ENCODE measurements at regions not wholly inside any gene's neighbourhood (a gene's known extent, or its start where the extent isn't known, plus 50 kb on each side); places are given as distances from the start of the nearest gene placed in this dataset.
"Not testable (repeated sequence)": the region's sequence is repeated elsewhere in the genome, so short reads cannot be mapped to it uniquely, and the experiment has no call there.

DNA sequence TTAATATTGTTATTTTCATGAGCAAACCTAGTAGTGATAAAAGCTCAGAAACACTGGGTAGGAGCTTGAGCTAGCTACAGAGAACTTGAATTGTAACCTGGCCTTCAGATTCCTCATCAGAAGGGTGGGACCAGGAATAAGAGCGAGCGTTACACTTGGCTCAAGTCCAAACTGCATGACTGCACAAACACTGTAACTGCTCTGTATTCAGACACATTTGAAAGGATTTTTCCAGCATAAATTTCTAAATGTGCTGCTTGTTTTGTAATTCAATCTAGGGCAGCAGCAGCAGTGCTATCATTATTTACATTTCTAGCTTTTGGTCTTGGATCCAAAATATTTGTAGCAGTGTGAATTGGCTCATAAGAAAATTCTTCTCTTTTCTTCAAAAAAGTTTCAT is 133.0 kb upstream of the TMLHE start:
- no peaks in the 10 kb centered on the region for H3K9me3 ChIP-seq
- H3K27ac ChIP-seq: no peak overlapping the region
- peak overlapping the region; percentile 9 for H3K4me3 ChIP-seq
- H3K27me3 ChIP-seq (ENCODE audit: insufficient read depth in 3 of 3, low read length in 2 of 3): no peaks in the 10 kb centered on the region
- DNase-seq (no peak), ATAC-seq (peak in 2 of 4 donors; percentile 56 to 61)
- no peaks in the 10 kb centered on the region for H3K36me3 ChIP-seq (ENCODE audit: insufficient read depth in 1 of 2, low read depth in 1 of 2)
- H3K4me1 ChIP-seq: peaks cover 10% of the 10 kb centered on the region
- WGBS, 3 donors: 20 to 26% (median 21%) methylated on average over 2 of the region's 2 CpGs
- intact Hi-C loops (cut with DNase I): no loop called here
- TF ChIP-seq, protein P1, sequence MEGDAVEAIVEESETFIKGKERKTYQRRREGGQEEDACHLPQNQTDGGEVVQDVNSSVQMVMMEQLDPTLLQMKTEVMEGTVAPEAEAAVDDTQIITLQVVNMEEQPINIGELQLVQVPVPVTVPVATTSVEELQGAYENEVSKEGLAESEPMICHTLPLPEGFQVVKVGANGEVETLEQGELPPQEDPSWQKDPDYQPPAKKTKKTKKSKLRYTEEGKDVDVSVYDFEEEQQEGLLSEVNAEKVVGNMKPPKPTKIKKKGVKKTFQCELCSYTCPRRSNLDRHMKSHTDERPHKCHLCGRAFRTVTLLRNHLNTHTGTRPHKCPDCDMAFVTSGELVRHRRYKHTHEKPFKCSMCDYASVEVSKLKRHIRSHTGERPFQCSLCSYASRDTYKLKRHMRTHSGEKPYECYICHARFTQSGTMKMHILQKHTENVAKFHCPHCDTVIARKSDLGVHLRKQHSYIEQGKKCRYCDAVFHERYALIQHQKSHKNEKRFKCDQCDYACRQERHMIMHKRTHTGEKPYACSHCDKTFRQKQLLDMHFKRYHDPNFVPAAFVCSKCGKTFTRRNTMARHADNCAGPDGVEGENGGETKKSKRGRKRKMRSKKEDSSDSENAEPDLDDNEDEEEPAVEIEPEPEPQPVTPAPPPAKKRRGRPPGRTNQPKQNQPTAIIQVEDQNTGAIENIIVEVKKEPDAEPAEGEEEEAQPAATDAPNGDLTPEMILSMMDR (IDR thresholded peaks at IDR 0.05): no peak

DNA sequence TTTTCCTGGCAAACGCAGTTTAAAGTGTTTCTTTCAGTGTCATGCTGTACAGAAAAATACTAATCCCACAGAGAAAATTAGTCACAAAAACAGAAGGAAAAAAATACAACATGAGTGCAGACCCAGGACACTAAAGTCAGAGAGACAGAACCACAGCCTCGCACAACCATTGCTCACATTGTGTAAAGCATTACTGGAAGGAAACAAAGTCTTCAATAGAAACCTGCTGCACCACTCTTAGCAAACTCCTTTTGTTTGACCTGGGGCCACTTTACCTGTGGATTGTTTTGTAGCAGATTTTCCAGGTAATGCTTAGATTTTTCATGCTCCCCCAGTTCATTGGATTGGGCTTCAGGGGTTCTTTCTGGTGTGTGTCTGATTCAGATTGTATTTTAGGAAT is 131.8 kb upstream of the TMLHE start:
- Histone ChIP-seq H3K27ac (no peak overlapping the region), H3K4me3 (no peak overlapping the region)
- 27 to 34% (median 27%) methylated on average over 2 of the region's 2 CpGs for WGBS, 3 donors

DNA sequence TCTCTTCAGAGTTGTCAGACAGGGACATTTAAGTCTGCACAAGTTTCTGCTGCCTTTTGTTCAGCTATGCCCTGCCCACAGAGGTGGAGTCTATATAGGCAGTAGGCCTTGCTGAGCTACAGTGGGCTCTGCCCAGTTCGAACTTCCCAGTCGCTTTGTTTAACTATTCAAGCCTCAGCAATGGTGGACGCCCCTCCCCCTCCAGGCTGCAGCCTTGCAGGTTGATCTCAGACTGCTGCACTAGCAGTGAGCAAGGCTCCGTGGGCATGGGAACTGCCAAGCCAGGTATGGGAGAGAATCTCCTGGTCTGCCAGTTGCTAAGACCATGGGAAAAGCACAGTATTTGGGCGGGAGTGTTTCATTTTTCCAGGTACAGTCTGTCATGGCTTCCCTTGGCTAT is 115.6 kb upstream of the TMLHE start:
- H3K36me3 ChIP-seq (ENCODE audit: insufficient read depth in 1 of 2, low read depth in 1 of 2); H3K27me3 ChIP-seq (ENCODE audit: insufficient read depth in 3 of 3, low read length in 2 of 3); H3K27ac ChIP-seq; DNase-seq; intact Hi-C loops (cut with DNase I); H3K9me3 ChIP-seq; H3K4me3 ChIP-seq; ATAC-seq; H3K4me1 ChIP-seq: not testable (repeated sequence)
- 71 to 79% (median 72%) methylated on average over 5 of the region's 5 CpGs for WGBS, 3 donors

More for the DNA sequence above, 131.8 kb upstream of the TMLHE start:
- DNase-seq: no peak
- TF ChIP-seq, protein P1 (IDR thresholded peaks at IDR 0.05): no peak
- no peak for ATAC-seq
- no peaks in the 10 kb centered on the region for H3K27me3 ChIP-seq (ENCODE audit: insufficient read depth in 3 of 3, low read length in 2 of 3)
- intact Hi-C loops (cut with DNase I): no loop called here
- H3K36me3 ChIP-seq (ENCODE audit: insufficient read depth in 1 of 2, low read depth in 1 of 2): peaks cover 0 to 3% of the 10 kb centered on the region in 2 donors
- peaks cover 10% of the 10 kb centered on the region for H3K4me1 ChIP-seq
- H3K9me3 ChIP-seq: no peaks in the 10 kb centered on the region

DNA sequence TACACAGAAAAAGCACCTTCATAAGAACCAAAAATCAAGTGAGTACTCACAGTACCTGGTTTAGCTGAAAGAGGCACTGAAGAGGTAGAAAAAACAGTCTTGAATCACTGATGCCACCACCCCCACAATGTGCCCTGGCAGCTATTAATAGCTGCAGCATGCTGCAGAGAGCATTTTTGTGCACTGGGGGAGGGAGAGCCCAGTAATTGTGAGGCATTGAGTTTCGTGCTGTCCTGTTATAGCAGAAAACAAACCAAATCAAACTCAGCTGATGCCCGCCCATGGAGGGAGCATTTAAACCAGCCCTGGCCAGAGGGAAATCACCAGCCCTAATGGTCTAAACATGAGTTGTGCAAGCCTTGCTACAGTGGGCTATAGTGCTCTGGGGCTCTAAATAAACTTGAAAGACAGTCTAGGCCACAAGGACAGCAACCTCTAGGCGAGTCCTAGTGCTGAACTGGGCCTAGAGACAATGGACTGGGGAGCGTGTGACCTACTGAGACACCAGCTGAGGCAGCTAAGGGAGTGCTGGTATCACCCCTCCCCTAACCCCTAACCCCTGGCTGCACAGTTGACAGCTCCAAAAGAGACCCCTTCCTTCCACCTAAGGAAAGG is 106.3 kb upstream of the TMLHE start:
- H3K4me3 ChIP-seq: peak overlapping the region; percentile 51

DNA sequence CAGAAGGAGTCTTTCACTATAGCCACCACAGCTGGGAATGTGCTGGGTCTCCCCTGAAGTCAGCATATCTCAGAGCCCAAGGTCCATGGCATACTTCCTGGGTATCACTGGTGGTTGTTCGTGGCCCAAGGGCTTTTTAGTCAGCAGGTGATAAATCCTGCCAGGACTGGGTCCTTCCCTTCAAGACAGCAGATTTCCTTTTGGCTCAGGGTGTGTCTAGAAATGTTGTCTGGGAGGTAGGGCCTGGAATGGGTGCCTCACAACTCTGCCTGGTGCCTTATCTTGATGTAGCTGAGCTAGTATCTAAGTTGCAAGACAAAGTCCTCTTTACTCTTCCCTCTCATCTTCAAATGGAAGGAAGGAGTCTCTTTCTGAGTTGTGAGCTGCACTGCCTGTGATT is 102.4 kb upstream of the TMLHE start:
- DNase-seq: no peak
- intact Hi-C loops (cut with DNase I): loop anchor here in 1 of 2 donors (5.0 kb wide), 1 partner anchor 52 kb away; no protein-coding TSS in a partner anchor
- TF ChIP-seq, protein P1 (IDR thresholded peaks at IDR 0.05): no peak

More for the DNA sequence above, 106.3 kb upstream of the TMLHE start:
- H3K27me3 ChIP-seq (ENCODE audit: insufficient read depth in 3 of 3, low read length in 2 of 3): no peaks in the 10 kb centered on the region
- H3K36me3 ChIP-seq (ENCODE audit: insufficient read depth in 1 of 2, low read depth in 1 of 2): no peaks in the 10 kb centered on the region
- WGBS, 3 donors: 22 to 38% (median 37%) methylated on average over 4 of the region's 4 CpGs
- peak overlapping the region; percentile 64 for H3K27ac ChIP-seq
- DNase-seq (no peak), ATAC-seq (peak; percentile 87 to 99 (median 93))
- no peaks in the 10 kb centered on the region for H3K4me1 ChIP-seq
- TF ChIP-seq, protein P1 (IDR thresholded peaks at IDR 0.05): no peak
- intact Hi-C loops (cut with DNase I): loop anchor here in 1 of 2 donors (5.0 kb wide), 1 partner anchor 48 kb away; no protein-coding TSS in a partner anchor
- H3K9me3 ChIP-seq: no peaks in the 10 kb centered on the region

More for the DNA sequence above, 102.4 kb upstream of the TMLHE start:
- peaks cover 16% of the 10 kb centered on the region for H3K9me3 ChIP-seq
- H3K4me1 ChIP-seq: no peaks in the 10 kb centered on the region
- H3K27me3 ChIP-seq (ENCODE audit: insufficient read depth in 3 of 3, low read length in 2 of 3): no peaks in the 10 kb centered on the region
- no peaks in the 10 kb centered on the region for H3K36me3 ChIP-seq (ENCODE audit: insufficient read depth in 1 of 2, low read depth in 1 of 2)
- H3K27ac ChIP-seq: no peak overlapping the region
- WGBS, 3 donors: 33 to 44% (median 33%) methylated on average over 1 of the region's 1 CpG
- H3K4me3 ChIP-seq: no peak overlapping the region
- no peak for ATAC-seq

All from psoas muscle (tissue), 7 donors.